AG20443 (cell line): ENCODE measurements at regions not wholly inside any gene's neighbourhood (a gene's known extent, or its start where the extent isn't known, plus 50 kb on each side); places are given as distances from the start of the nearest gene placed in this dataset.

Experiments
- DNase-seq: peaks from one replicate; pipeline ENCODE4 v3.0.0; 2012; ENCODE audit warnings: low spot score, mixed read lengths

GRCh38 chr5:165665735-165666400 lies 2160.4 kb downstream of the MAT2B start:
- no peak for DNase-seq

- DNase-seq: no peak
Measured at GRCh38 chr5:165673499-165673898, 2168.1 kb downstream of the MAT2B start.

GRCh38 chr5:165695796-165696195 lies 2190.4 kb downstream of the MAT2B start:
- no peak for DNase-seq

GRCh38 chr5:165705960-165706359 lies 2200.5 kb downstream of the MAT2B start:
- no peak for DNase-seq

- no peak for DNase-seq
Measured at GRCh38 chr5:165712011-165712410, 2206.6 kb downstream of the MAT2B start.

DNA sequence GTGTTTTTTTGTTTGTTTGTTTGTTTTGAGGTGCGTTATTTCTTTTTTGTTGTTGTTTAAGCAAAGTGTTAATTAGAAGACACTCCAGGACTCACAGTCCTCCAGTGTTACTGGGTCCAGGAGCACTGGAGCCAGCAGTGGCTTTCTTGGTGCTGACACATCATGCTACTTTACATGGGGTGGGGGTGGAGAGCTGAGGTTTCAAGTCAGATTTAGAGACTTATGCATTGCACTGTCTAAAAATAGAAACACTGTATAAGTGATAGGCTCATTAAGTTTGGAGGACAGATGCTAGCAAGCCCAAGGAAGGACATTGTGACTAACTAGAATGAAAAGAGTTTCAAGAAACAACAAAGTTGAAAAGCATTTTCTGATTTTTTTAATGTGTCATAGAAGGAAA lies 2209.2 kb downstream of the MAT2B start:
- no peak for DNase-seq

GRCh38 chr5:165720901-165721300 lies 2215.5 kb downstream of the MAT2B start:
- DNase-seq: no peak

GRCh38 chr5:165722401-165722800 lies 2217.0 kb downstream of the MAT2B start:
- no peak for DNase-seq

- no peak for DNase-seq
Measured at GRCh38 chr5:165723931-165724330, 2218.5 kb downstream of the MAT2B start.

DNA sequence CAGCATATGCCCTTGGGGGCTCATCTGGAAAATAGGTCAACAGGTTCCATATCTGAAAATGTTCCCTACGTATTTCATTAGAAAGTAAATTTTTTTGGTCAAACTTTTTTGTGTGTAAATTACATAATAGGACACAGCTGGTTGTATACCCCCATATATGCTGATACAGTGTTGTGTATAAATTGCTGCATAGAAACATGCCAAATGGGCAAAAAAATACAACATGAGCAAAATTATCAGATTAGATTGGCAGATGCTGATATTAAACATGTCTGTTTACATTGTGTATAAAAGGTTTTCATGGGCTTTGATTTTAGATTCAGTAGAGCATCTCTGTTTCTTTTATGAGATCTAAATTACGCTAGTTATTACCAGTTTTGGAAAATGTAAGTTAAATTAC lies 2223.0 kb downstream of the MAT2B start:
- no peak for DNase-seq

- DNase-seq: no peak
Measured at GRCh38 chr5:165735388-165735787, 2230.0 kb downstream of the MAT2B start.

DNA sequence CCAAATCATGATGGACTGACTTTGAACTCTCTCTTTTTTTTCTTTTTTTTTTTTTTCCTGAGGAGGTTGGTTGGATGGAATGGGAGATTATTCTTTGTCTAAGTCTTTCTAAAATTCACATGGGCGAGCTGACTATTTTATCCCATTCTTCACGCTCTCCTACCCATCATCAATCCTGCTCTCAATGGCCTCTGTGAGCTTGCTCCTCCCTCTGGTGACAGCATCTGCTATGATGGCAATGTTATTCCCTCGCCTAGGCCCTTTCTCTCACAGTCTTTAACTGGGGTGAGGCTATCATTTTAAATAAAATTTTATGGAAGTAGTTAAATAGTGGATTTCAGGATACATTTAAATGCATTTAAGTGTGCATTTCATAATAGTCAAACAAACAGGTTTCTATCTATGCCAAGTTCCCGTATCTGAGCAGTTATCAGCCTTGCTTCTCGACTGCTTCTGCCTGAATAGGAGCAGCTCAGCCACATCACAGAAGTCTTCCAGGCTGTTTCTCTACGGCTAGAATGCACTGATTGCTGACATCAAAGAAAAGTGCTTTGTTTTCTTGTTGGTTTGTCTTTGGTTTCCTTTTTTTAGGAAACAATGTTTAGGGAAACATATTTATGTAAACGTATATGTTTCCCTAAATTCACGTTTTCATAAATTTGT lies 2233.8 kb downstream of the MAT2B start:
- no peak for DNase-seq

DNA sequence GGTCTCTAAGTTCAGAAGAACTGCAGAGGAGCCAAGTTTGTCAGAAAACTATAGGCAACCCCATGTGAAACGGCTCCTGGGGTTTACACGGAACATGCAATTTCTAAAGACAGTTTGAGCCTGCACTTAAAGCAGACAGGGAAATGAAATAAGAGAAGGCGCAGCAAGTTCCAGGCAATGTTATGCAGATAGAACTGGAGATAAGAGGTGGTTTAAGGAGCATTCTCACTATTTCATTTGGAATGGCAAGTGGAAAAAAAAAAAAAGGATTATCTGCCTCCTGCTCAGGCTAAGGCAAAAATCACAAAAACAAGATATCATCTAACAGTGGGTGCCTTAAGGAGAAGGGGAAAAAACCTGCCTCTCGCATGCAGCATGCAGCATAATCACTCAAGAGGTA lies 2252.4 kb downstream of the MAT2B start:
- DNase-seq: no peak

DNA sequence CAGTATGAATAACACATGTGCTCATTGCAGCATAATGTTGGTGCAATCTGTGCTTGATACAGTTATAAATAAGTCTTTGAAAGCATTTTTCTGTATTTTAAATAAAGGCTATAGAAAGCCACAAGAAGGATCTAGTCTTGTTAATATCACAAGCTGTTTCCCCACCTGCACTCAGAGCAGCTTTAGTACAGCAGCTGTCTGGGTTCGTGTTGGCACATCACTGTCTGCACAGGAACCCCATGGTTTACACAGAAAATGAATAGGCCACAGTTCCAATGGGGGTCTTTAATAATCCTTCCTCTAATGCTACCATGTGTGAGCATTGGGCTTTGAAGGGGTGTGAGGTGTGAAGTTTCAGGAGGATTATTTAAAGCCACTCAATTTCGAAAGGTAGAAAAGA lies 2269.7 kb downstream of the MAT2B start:
- no peak for DNase-seq

DNA sequence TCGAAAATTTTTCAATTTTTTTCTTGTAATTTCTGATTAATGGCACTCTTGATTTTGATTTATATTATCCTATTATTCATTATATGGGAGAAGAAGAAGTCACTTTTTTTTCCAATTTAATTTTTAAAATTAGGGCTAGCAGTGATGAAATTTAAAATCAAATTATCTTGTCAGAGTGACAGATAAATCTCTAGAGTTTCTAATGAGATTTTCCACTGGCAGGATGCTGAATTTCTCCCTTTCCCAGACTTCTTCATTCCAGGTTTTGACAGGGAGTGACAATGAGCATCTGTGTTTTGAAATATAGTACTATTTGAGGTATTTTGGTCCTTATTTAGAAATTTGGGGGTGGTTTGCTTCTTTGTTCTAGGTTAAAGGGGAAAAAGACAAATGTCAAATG lies 2274.1 kb downstream of the MAT2B start:
- no peak for DNase-seq

DNA sequence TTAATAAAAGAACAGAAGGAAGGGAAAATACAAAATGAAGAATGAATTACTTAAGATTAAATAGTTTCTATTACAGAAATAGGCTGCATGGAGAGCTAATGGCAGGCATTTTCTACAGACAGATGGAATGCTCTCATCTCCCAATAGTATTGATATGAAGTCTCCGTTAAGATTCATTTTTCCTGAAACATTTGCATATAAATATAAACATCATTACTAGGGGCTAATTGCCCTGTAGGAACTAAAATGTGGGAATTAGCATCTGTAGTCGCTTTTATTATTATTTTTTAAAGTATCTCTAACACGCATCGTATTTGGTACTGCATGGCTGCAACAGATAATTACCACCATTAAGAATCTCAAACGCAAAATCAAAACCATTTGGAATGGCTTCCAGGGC lies 2275.5 kb downstream of the MAT2B start:
- no peak for DNase-seq

DNA sequence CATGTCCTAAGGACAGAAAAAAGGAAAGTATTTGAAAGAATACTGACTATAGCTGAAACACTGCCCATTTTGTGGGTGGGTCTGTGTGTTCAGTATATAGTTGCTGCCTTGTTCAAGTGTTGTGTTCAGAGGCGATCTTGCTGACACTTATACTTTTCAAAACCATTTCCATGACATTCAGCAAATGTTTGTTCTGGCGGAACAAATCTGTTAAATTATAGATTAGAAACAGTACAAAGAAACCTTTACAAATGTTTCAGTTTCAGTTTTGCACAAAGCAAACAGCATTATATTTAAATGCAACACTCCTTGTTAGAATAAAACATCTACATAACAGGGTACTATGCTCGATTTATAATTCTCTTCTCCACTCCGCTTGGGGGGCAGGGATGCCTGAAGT lies 2276.3 kb downstream of the MAT2B start:
- no peak for DNase-seq

- DNase-seq: no peak
Measured at GRCh38 chr5:165783024-165783423, 2277.6 kb downstream of the MAT2B start.

DNA sequence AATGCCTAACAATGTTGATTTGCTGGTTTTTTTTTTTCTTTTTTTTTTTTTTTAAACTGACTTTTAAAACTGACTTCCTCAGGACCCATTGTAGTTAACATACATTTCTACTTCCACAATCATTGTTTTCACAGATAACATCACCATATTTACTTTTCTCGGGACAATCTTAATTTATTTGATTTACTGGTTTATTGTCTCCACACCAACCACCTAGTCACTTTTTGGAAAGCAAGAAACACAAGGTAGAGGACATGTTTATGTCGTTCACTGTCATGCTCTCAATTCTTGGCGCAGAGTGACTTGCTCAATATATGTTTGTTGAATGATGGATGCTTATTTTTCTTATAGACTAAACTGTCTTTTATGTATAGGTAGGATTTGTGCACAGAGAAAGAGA lies 2280.7 kb downstream of the MAT2B start:
- DNase-seq: no peak

GRCh38 chr5:165795073-165795472 lies 2289.7 kb downstream of the MAT2B start:
- DNase-seq: no peak

- no peak for DNase-seq
Measured at GRCh38 chr5:165805756-165806155, 2300.3 kb downstream of the MAT2B start.

DNA sequence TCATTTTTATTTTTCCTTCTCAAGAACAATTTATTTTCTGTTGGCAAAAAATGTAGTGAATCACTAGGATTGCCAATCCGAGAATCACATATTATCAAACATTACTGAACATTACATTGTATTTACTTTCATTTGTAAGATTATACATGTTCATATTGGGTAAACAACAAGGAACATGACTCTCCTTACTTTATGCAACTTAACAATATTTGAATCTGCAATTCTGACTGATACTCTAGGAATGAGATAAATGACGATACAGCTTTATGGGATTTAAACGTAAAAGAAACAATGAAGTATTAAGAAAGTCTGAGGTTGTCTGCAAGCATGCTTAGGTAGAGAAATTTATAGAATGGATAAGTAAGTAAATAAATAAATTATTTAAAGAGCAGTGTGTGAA lies 2302.9 kb downstream of the MAT2B start:
- no peak for DNase-seq

GRCh38 chr5:165809914-165810313 lies 2304.5 kb downstream of the MAT2B start:
- no peak for DNase-seq

DNA sequence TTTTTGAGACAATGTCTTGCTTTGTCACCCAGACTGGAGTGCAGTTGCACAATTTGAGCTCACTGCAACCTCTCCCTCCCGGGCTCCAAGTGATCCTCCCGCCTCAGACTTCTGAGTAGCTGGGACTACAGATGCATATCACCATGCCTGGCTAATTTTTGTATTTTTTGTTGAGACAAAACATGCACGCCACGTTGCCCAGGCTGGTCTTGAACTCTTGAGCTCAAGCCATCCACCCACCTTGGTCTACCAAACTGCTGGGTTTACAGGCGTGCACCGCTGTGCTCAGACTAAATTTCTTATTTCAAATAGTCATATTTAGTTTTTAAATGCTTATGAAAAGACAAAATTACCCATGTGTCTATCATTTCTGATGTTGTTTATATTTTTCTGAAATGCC lies 2324.1 kb downstream of the MAT2B start:
- DNase-seq: no peak
